ENCODE measurements at regions not wholly inside any gene's neighbourhood (a gene's known extent, or its start where the extent isn't known, plus 50 kb on each side); places are given as distances from the start of the nearest gene placed in this dataset.

DNA sequence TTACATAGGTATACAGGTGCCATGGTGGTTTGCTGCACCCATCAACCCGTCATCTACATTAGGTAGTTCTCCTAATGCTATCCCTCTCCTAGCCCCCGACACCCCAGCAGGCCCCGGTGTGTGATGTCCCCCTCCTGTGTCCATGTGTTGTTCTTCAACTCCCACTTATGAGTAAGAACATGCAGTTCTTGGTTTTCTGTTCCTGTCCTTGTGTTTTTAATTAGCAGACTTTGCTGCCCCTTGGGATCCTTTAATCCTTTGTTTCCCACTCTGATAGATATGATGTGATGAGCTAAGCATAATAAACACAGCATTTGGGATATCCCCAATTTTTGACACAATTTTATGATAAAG is 71.1 kb upstream of the PALS2 start:
- TF ChIP-seq, protein P1, sequence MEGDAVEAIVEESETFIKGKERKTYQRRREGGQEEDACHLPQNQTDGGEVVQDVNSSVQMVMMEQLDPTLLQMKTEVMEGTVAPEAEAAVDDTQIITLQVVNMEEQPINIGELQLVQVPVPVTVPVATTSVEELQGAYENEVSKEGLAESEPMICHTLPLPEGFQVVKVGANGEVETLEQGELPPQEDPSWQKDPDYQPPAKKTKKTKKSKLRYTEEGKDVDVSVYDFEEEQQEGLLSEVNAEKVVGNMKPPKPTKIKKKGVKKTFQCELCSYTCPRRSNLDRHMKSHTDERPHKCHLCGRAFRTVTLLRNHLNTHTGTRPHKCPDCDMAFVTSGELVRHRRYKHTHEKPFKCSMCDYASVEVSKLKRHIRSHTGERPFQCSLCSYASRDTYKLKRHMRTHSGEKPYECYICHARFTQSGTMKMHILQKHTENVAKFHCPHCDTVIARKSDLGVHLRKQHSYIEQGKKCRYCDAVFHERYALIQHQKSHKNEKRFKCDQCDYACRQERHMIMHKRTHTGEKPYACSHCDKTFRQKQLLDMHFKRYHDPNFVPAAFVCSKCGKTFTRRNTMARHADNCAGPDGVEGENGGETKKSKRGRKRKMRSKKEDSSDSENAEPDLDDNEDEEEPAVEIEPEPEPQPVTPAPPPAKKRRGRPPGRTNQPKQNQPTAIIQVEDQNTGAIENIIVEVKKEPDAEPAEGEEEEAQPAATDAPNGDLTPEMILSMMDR (IDR thresholded peaks at IDR 0.05 in 4 of 5, conservative IDR thresholded peaks at IDR 0.05 in 1 of 5): no peak
- TF ChIP-seq POLR2A (IDR thresholded peaks at IDR 0.05): no peak

Data from gastrocnemius medialis (tissue), 4 donors.